OCI-LY1 (cell line): ENCODE measurements at regions not wholly inside any gene's neighbourhood (a gene's known extent, or its start where the extent isn't known, plus 50 kb on each side); places are given as distances from the start of the nearest gene placed in this dataset.

ENCODE experiments used
- H2AFZ ChIP-seq: fragments of 200-600 bp; sonication (generic), shearing (Covaris generic); 2 replicates; pipeline ENCODE4 v1.6.0; 2014; ENCODE audit warnings: antibody characterized with exemption, mild to moderate bottlenecking, low read length
- H3F3A ChIP-seq: fragments of 200-600 bp; sonication (generic), shearing (Covaris generic); 2 replicates; pipeline ENCODE4 v1.6.0; 2014; ENCODE audit warnings: mild to moderate bottlenecking, antibody characterized with exemption, low read length, moderate library complexity; ENCODE audit not compliant: insufficient read depth
- H3K27ac ChIP-seq: fragments of 200-600 bp; sonication (generic); 2 replicates; pipeline ENCODE4 v1.5.1; 2014; ENCODE audit warnings: low read length, mixed run types, mild to moderate bottlenecking, low read depth; ENCODE audit not compliant: poor library complexity, severe bottlenecking
- H3K27me3 ChIP-seq: fragments of 200-600 bp; sonication (generic); 2 replicates; pipeline ENCODE4 v1.6.0; 2014; ENCODE audit warnings: antibody characterized with exemption, mild to moderate bottlenecking, low read length, moderate library complexity; ENCODE audit not compliant: insufficient read depth
- H3K36me3 ChIP-seq: fragments of 200-600 bp; sonication (generic); 2 replicates; pipeline ENCODE4 v1.6.1; 2014; ENCODE audit warnings: mild to moderate bottlenecking, antibody characterized with exemption, low read length, moderate library complexity, mixed read lengths; ENCODE audit not compliant: insufficient read depth
- H3K4me1 ChIP-seq: fragments of 200-600 bp; sonication (generic); 2 replicates; pipeline ENCODE4 v1.5.1; 2014; ENCODE audit warnings: mild to moderate bottlenecking, low read length, moderate library complexity; ENCODE audit not compliant: insufficient read depth, severe bottlenecking
- H3K4me2 ChIP-seq: fragments of 200-600 bp; sonication (generic), shearing (Covaris generic); 2 replicates; pipeline ENCODE4 v1.6.1; 2014; ENCODE audit warnings: low read length
- H3K4me3 ChIP-seq: fragments of 200-600 bp; sonication (generic); 2 replicates; pipeline ENCODE4 v1.5.1; 2014; ENCODE audit warnings: low read length, low read depth, mild to moderate bottlenecking, mixed read lengths; ENCODE audit not compliant: poor library complexity, severe bottlenecking
- H3K79me2 ChIP-seq: fragments of 200-600 bp; shearing (Covaris generic); 2 replicates; pipeline ENCODE4 v1.6.1; 2016; ENCODE audit warnings: mixed run types, low read length, mixed read lengths; ENCODE audit not compliant: insufficient read depth
- H3K9ac ChIP-seq: fragments of 200-600 bp; sonication (generic), shearing (Covaris generic); 2 replicates; pipeline ENCODE4 v1.6.1; 2014; ENCODE audit warnings: mild to moderate bottlenecking, low read length, mixed read lengths
- H3K9me2 ChIP-seq: fragments of 200-600 bp; sonication (generic), shearing (Covaris generic); 2 replicates; pipeline ENCODE4 v1.6.1; 2014; ENCODE audit warnings: low read depth, mild to moderate bottlenecking, low read length, mixed read lengths
- H3K9me3 ChIP-seq: fragments of 200-600 bp; shearing (Covaris generic); 2 replicates; pipeline ENCODE4 v1.6.1; 2014; ENCODE audit warnings: low read length, mixed read lengths
- H4K20me1 ChIP-seq: fragments of 200-600 bp; sonication (generic), shearing (Covaris generic); 2 replicates; pipeline ENCODE4 v1.6.0; 2016; ENCODE audit warnings: mild to moderate bottlenecking, low read length; ENCODE audit not compliant: insufficient read depth
- CTCF ChIP-seq: fragments of 200-600 bp; sonication (generic), shearing (Covaris generic); IDR thresholded peaks from 2 replicates; pipeline ENCODE4 v1.5.1; 2017; ENCODE audit warnings: mild to moderate bottlenecking, antibody characterized with exemption, low read length, moderate library complexity, mixed read lengths
- EZH2 ChIP-seq: fragments of 200-600 bp; sonication (generic), shearing (Covaris generic); IDR thresholded peaks from 2 replicates; pipeline ENCODE4 v1.8.0; 2017; ENCODE audit warnings: borderline replicate concordance, mixed run types, mild to moderate bottlenecking, antibody characterized with exemption, low read length, moderate library complexity, mixed read lengths

GRCh38 chr18:53861185-53861584 is 363.3 kb downstream of the MBD2 start:
- no peak overlapping the region for H3K4me2 ChIP-seq
- H3K4me3 ChIP-seq, result no peak overlapping the region
- no peak overlapping the region for H3K27ac ChIP-seq
- no peaks in the 10 kb centered on the region for H3K27me3 ChIP-seq
- H3K9ac ChIP-seq, result no peak overlapping the region
- no peaks in the 10 kb centered on the region for H3F3A ChIP-seq
- H3K79me2 ChIP-seq, result no peaks in the 10 kb centered on the region
- H4K20me1 ChIP-seq, result no peaks in the 10 kb centered on the region
- H2AFZ ChIP-seq, result no peak overlapping the region
- no peaks in the 10 kb centered on the region for H3K9me2 ChIP-seq
- no peaks in the 10 kb centered on the region for H3K9me3 ChIP-seq
- H3K36me3 ChIP-seq, result no peaks in the 10 kb centered on the region
- no peaks in the 10 kb centered on the region for H3K4me1 ChIP-seq
- no peak for TF ChIP-seq CTCF

- TF ChIP-seq EZH2, result no peak
- TF ChIP-seq CTCF, result no peak
- no peaks in the 10 kb centered on the region for H3K9me3 ChIP-seq
- no peak overlapping the region for H3K9ac ChIP-seq
- H3K4me3 ChIP-seq, result no peak overlapping the region
- H3F3A ChIP-seq, result no peaks in the 10 kb centered on the region
- H3K4me2 ChIP-seq, result no peak overlapping the region
- no peaks in the 10 kb centered on the region for H3K36me3 ChIP-seq
- H3K27ac ChIP-seq, result no peak overlapping the region
- H3K27me3 ChIP-seq, result no peaks in the 10 kb centered on the region
- H3K9me2 ChIP-seq, result no peaks in the 10 kb centered on the region
- H2AFZ ChIP-seq, result no peak overlapping the region
- H4K20me1 ChIP-seq, result no peaks in the 10 kb centered on the region
- no peaks in the 10 kb centered on the region for H3K79me2 ChIP-seq
- H3K4me1 ChIP-seq, result no peaks in the 10 kb centered on the region
Measured at GRCh38 chr18:53859764-53860163, 364.7 kb downstream of the MBD2 start.

GRCh38 chr18:53850902-53851301 is 373.6 kb downstream of the MBD2 start:
- no peak overlapping the region for H3K27ac ChIP-seq
- no peak overlapping the region for H3K4me2 ChIP-seq
- no peaks in the 10 kb centered on the region for H3K36me3 ChIP-seq
- no peaks in the 10 kb centered on the region for H3K9me3 ChIP-seq
- no peaks in the 10 kb centered on the region for H3K9me2 ChIP-seq
- TF ChIP-seq CTCF (no peak), EZH2 (no peak)
- H3K4me1 ChIP-seq, result no peaks in the 10 kb centered on the region
- no peak overlapping the region for H3K9ac ChIP-seq
- no peaks in the 10 kb centered on the region for H3F3A ChIP-seq
- H4K20me1 ChIP-seq, result no peaks in the 10 kb centered on the region
- no peaks in the 10 kb centered on the region for H3K79me2 ChIP-seq
- H2AFZ ChIP-seq, result no peak overlapping the region
- H3K27me3 ChIP-seq, result no peaks in the 10 kb centered on the region
- no peak overlapping the region for H3K4me3 ChIP-seq
